A673 (cell line): ENCODE measurements at regions not wholly inside any gene's neighbourhood (a gene's known extent, or its start where the extent isn't known, plus 50 kb on each side); places are given as distances from the start of the nearest gene placed in this dataset.

ENCODE experiments used
- EZH2 ChIP-seq: fragments of 200-600 bp; sonication (generic); IDR thresholded peaks from 2 replicates; pipeline ENCODE4 v1.6.1; 2017; ENCODE audit warnings: borderline replicate concordance, low read depth, mild to moderate bottlenecking, mixed read lengths, antibody characterized with exemption, low read length; ENCODE audit not compliant: poor library complexity, severe bottlenecking
- TF ChIP-seq, protein P1 (sequence below): fragments of 300-800, 200-600 bp; sonication (generic); conservative IDR thresholded peaks from 2 replicates; pipeline ENCODE4 v1.5.1; 2017; ENCODE audit warnings: low read depth, mild to moderate bottlenecking, antibody characterized with exemption, low read length, moderate library complexity, mixed read lengths

DNA sequence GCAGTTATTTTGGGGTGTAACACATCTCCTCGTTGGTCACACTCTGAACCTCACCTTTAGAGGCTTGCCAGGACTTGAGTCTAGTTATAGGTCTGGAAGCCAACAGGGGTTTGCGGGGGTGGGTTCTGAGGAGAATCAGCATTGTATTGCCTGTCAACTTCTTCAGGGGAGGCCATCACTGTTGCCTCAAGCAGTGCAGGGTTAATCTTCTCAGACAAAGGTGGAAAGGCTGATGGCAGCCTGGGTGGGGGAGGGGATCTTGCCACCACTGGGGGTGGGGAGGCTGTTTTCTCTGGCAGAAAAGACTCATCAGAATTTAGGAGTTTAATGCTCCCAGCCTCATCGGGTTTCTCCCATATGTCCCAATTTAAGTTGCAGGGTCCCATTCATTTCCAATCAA lies 387.8 kb downstream of the PRR32 start:
- TF ChIP-seq, protein P1, sequence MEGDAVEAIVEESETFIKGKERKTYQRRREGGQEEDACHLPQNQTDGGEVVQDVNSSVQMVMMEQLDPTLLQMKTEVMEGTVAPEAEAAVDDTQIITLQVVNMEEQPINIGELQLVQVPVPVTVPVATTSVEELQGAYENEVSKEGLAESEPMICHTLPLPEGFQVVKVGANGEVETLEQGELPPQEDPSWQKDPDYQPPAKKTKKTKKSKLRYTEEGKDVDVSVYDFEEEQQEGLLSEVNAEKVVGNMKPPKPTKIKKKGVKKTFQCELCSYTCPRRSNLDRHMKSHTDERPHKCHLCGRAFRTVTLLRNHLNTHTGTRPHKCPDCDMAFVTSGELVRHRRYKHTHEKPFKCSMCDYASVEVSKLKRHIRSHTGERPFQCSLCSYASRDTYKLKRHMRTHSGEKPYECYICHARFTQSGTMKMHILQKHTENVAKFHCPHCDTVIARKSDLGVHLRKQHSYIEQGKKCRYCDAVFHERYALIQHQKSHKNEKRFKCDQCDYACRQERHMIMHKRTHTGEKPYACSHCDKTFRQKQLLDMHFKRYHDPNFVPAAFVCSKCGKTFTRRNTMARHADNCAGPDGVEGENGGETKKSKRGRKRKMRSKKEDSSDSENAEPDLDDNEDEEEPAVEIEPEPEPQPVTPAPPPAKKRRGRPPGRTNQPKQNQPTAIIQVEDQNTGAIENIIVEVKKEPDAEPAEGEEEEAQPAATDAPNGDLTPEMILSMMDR, result no peak
- TF ChIP-seq EZH2, result no peak
